ENCODE measurements at regions not wholly inside any gene's neighbourhood (a gene's known extent, or its start where the extent isn't known, plus 50 kb on each side); places are given as distances from the start of the nearest gene placed in this dataset.
A peak's percentile ranks its signal among the peaks of the same experiment; 100 is the strongest.

- Histone ChIP-seq H4K20me1 (replicated peaks; ENCODE audit: control insufficient read depth, insufficient read depth, low read length) (no peaks in the 10 kb centered on the region), H3K9me3 (replicated peaks; ENCODE audit: control insufficient read depth, insufficient read depth, low read depth, low read length) (no peaks in the 10 kb centered on the region), H3K27ac (ENCODE audit: extremely low read depth, low read depth, low read length) (no peak overlapping the region), H3K27me3 (ENCODE audit: control insufficient read depth in 2 of 2, insufficient read depth in 2 of 2, low read length in 2 of 2) (peaks cover 0 to 3% of the 10 kb centered on the region in 2 experiments; a peak in 1 of 5 replicates), H3K4me2 (ENCODE audit: insufficient read depth, low read length) (peak overlapping the region; percentile 3; the same call in 1 of the 2 replicates), H3K4me3 (no peak overlapping the region), H3K9me1 (ENCODE audit: control insufficient read depth, insufficient read depth, low read length) (no peaks in the 10 kb centered on the region), H3K36me3 (ENCODE audit: control insufficient read depth, insufficient read depth, low read length) (no peaks in the 10 kb centered on the region), H3K79me2 (ENCODE audit: control insufficient read depth, insufficient read depth, low read length) (no peaks in the 10 kb centered on the region), H2AFZ (ENCODE audit: low read depth, low read length) (peak overlapping the region; percentile 66), H3K4me1 (replicated peaks in 1 of 2; ENCODE audit: control insufficient read depth in 2 of 2, insufficient read depth in 2 of 2, low read length in 2 of 2) (peaks cover 0 to 5% of the 10 kb centered on the region in 2 experiments; a peak in 2 of 5 replicates), H3K9ac (ENCODE audit: insufficient read depth in 1 of 2, low read depth in 2 of 2, low read length in 2 of 2) (no peak overlapping the region)
- DNase-seq (ENCODE audit: extremely low read depth in 1 of 4, low spot score in 3 of 4) (peak in 2 of 4 experiments; percentile 18 to 25), FAIRE-seq (no peak), ATAC-seq (peak; percentile 68; the same call in 2 of the 3 replicates)
- WGBS (ENCODE audit: insufficient coverage, low coverage, missing lambda C conversion rate), result 39% methylated on average over 13 of the region's 13 CpGs
- no TSS peak for BruUV-seq (replicated peaks)
- in situ Hi-C loops (cut with MboI), result no loop called here
- intact Hi-C loops (cut with micrococcal nuclease), result no loop called here
- CTCF ChIA-PET (ENCODE audit: low intra/inter-chr PET ratio), result no interaction called here
- POLR2A ChIA-PET, result interaction anchor here (0.6 to 0.8 kb wide), 4 partner anchors 13 to 339 kb away, joined by 3 read pairs; no protein-coding TSS in a partner anchor
- TF ChIP-seq ZFP36 (IDR thresholded peaks at IDR 0.05; ENCODE audit: low read depth, low read length, partially characterized antibody), result peak; percentile 27
- TF ChIP-seq HMG20A (CRISPR knock-in tag; conservative IDR thresholded peaks at IDR 0.05), result no peak
- peak; percentile 74 for TF ChIP-seq REST (IDR thresholded peaks at IDR 0.05; ENCODE audit: borderline replicate concordance)
- no peak for TF ChIP-seq REST (CRISPR knock-in tag; IDR thresholded peaks at IDR 0.05; ENCODE audit: low read depth)
- no peak for TF ChIP-seq POLR2B (IDR thresholded peaks at IDR 0.05; ENCODE audit: low read depth, partially characterized antibody)
- peak; percentile 57 for TF ChIP-seq PRDM10 (IDR thresholded peaks at IDR 0.05; ENCODE audit: partially characterized antibody)
- 0 out of 2 replicates have a peak, but pooled peaks have one; percentile 21 for TF ChIP-seq PKNOX1 (IDR thresholded peaks at IDR 0.05)
- no peak for TF ChIP-seq TAF15 (IDR thresholded peaks at IDR 0.05; ENCODE audit: low read depth, low read length)
Observed at GRCh38 chr16:9027070-9027799, 63.5 kb upstream of the USP7 start.
